HepG2 (cell line): ENCODE measurements at regions not wholly inside any gene's neighbourhood (a gene's known extent, or its start where the extent isn't known, plus 50 kb on each side); places are given as distances from the start of the nearest gene placed in this dataset.
A peak's percentile ranks its signal among the peaks of the same experiment; 100 is the strongest.

Experiments
- ATAC-seq: fragments of 200-7000 bp; cut with Tn5 transposase; 3 replicates; pipeline ENCODE4 v1.9.1; 2020; ENCODE audit warnings: mild to moderate bottlenecking, moderate library complexity
- BruUV-seq: library from RNA; stranded (reverse); fragments of 400-500 nt; replicated peaks from 2 replicates; lab custom pipeline; 2021; lab: Mats Ljungman, UMichigan
- CTCF ChIA-PET: fragments of 300-600 bp; formaldehyde crosslinking; extraction: SDS; loops from one replicate; lab custom pipeline; 2021; ENCODE audit warnings: low total read pairs, inconsistent platforms, low intra/inter-chr PET ratio; lab: Yijun Ruan, JAX
- POLR2A ChIA-PET: fragments of 350-600 bp; sonication (Branson Sonifier 250); formaldehyde crosslinking; loops from one replicate; lab custom pipeline; 2020; ENCODE audit warnings: antibody characterized with exemption, inconsistent platforms; lab: Yijun Ruan, JAX
- DNase-seq: peaks from one replicate; pipeline ENCODE4 v3.0.0-alpha.2; 2015; ENCODE audit warnings: low spot score
- FAIRE-seq: peaks from 3 replicates; lab custom pipeline; 2011; peaks lifted over from hg19 to GRCh38; lab: Jason Lieb, UNC
- H2AFZ ChIP-seq: one replicate; pipeline ENCODE4 v1.6.1; 2011; ENCODE audit warnings: low read length, inconsistent platforms
- H3K27ac ChIP-seq: fragments of 300-600 bp; 3 replicates; pipeline ENCODE4 v1.8.0; 2011; ENCODE audit warnings: mixed run types, mild to moderate bottlenecking, mixed read lengths, low read length, inconsistent platforms; ENCODE audit not compliant: insufficient read depth; ENCODE audit errors: extremely low read length
- H3K27me3 ChIP-seq, 2 experiments: fragments of 200-600 bp in 1 of 2; 2 replicates in 1 of 2; 3 replicates in 1 of 2; pipeline versions ENCODE4 v1.6.0 to v1.8.0; 2011; ENCODE audit warnings: low read length in 2 of 2, mild to moderate bottlenecking in 2 of 2, moderate library complexity in 2 of 2, inconsistent platforms in 1 of 2; ENCODE audit not compliant: insufficient read depth in 2 of 2, control insufficient read depth in 1 of 2
- H3K36me3 ChIP-seq, 2 experiments: fragments of 200-600 bp in 1 of 2; replicated peaks in 1 of 2; 2 replicates in 1 of 2; 3 replicates in 1 of 2; pipeline versions ENCODE4 v1.5.1 to v1.8.0; 2011; ENCODE audit warnings: low read length in 2 of 2, inconsistent platforms in 1 of 2; ENCODE audit not compliant: insufficient read depth in 2 of 2, control insufficient read depth in 1 of 2
- H3K4me1 ChIP-seq: 2 replicates; pipeline ENCODE4 v1.5.1; 2012; ENCODE audit warnings: low read length, inconsistent platforms; ENCODE audit not compliant: insufficient read depth
- H3K4me2 ChIP-seq: 2 replicates; pipeline ENCODE4 v1.6.0; 2011; ENCODE audit warnings: low read depth, low read length, inconsistent platforms
- H3K4me3 ChIP-seq, 3 experiments: fragments of 200-600 bp in 1 of 3; sonication (generic), shearing (Covaris generic) in 1 of 3; replicated peaks in 1 of 3; 2 replicates each; pipeline ENCODE4 v1.5.1; 2011 to 2016; ENCODE audit warnings: low read length in 3 of 3, inconsistent platforms in 2 of 3, low read depth in 2 of 3, mild to moderate bottlenecking in 2 of 3, control low read depth in 1 of 3, mixed read lengths in 1 of 3; ENCODE audit not compliant: insufficient read depth in 1 of 3
- H3K79me2 ChIP-seq: one replicate; pipeline ENCODE4 v1.6.1; 2011; ENCODE audit warnings: low read length, inconsistent platforms; ENCODE audit not compliant: insufficient read depth
- H3K9ac ChIP-seq: 2 replicates; pipeline ENCODE4 v1.6.0; 2011; ENCODE audit warnings: mild to moderate bottlenecking, low read depth, low read length, inconsistent platforms; ENCODE audit not compliant: insufficient read depth
- H3K9me3 ChIP-seq: 2 replicates; pipeline ENCODE4 v1.5.1; 2012; ENCODE audit warnings: mild to moderate bottlenecking, low read length
- H4K20me1 ChIP-seq: 2 replicates; pipeline ENCODE4 v1.6.0; 2011; ENCODE audit warnings: inconsistent platforms, mild to moderate bottlenecking, low read length, moderate library complexity; ENCODE audit not compliant: insufficient read depth
- CBX1 ChIP-seq: IDR thresholded peaks from one replicate; pipeline ENCODE4 v1.6.1; 2016; ENCODE audit warnings: antibody characterized with exemption, low read depth
- CEBPB ChIP-seq: IDR thresholded peaks from 2 replicates; pipeline ENCODE4 v1.6.1; 2011; ENCODE audit warnings: low read depth, low read length, improper control_type of control experiment, borderline replicate concordance
- CENPBD1 ChIP-seq: sonication (generic); formaldehyde crosslinking; IDR thresholded peaks from 2 replicates; pipeline ENCODE4 v1.8.0; 2022; ENCODE audit warnings: missing genetic modification reagents, low read depth, mild to moderate bottlenecking, borderline replicate concordance
- DMAP1 ChIP-seq: IDR thresholded peaks from 2 replicates; pipeline ENCODE4 v1.6.1; 2016
- KLF12 ChIP-seq: sonication (generic); formaldehyde crosslinking; IDR thresholded peaks from 2 replicates; pipeline ENCODE4 v1.4.0; 2020; ENCODE audit warnings: missing genetic modification reagents, borderline replicate concordance
- NAIF1 ChIP-seq: sonication (generic); formaldehyde crosslinking; IDR thresholded peaks from 2 replicates; pipeline ENCODE4 v1.5.0; 2020; ENCODE audit warnings: mild to moderate bottlenecking, missing genetic modification reagents, borderline replicate concordance
- RAD21 ChIP-seq: fragments of 450-650 bp; formaldehyde crosslinking; IDR thresholded peaks from 2 replicates; pipeline ENCODE4 v1.5.0; 2020; ENCODE audit warnings: mild to moderate bottlenecking
- SAFB2 ChIP-seq: sonication (generic); formaldehyde crosslinking; IDR thresholded peaks from 2 replicates; pipeline ENCODE4 v1.5.1; 2020; ENCODE audit warnings: missing genetic modification reagents, low read depth, mild to moderate bottlenecking, borderline replicate concordance
- SALL1 ChIP-seq: sonication (generic); formaldehyde crosslinking; IDR thresholded peaks from 2 replicates; pipeline ENCODE4 v1.8.0; 2022; ENCODE audit warnings: mild to moderate bottlenecking, missing genetic modification reagents
- SRF ChIP-seq: IDR thresholded peaks from 2 replicates; pipeline ENCODE4 v1.6.1; 2011; ENCODE audit warnings: mild to moderate bottlenecking, low read depth, low read length, moderate library complexity
- SRSF4 ChIP-seq: fragments of 200-400 bp; formaldehyde crosslinking; IDR thresholded peaks from one replicate; pipeline ENCODE4 v1.6.1; 2018; ENCODE audit warnings: mild to moderate bottlenecking, low read depth, low read length, moderate library complexity; ENCODE audit not compliant: poor library complexity, severe bottlenecking
- TRIM24 ChIP-seq: sonication (generic); formaldehyde crosslinking; IDR thresholded peaks from 2 replicates; pipeline ENCODE4 v1.8.0; 2022; ENCODE audit warnings: mild to moderate bottlenecking, missing genetic modification reagents
- ZBTB38 ChIP-seq: sonication (generic); formaldehyde crosslinking; IDR thresholded peaks from 2 replicates; pipeline ENCODE4 v1.5.1; 2020; ENCODE audit warnings: mild to moderate bottlenecking, missing genetic modification reagents
- ZNF101 ChIP-seq: sonication (generic); formaldehyde crosslinking; IDR thresholded peaks from 2 replicates; pipeline ENCODE4 v1.4.0; 2020; ENCODE audit warnings: mild to moderate bottlenecking, low read depth, missing genetic modification reagents, borderline replicate concordance
- ZNF33B ChIP-seq: sonication (generic); formaldehyde crosslinking; IDR thresholded peaks from 2 replicates; pipeline ENCODE4 v1.5.1; 2020; ENCODE audit warnings: mild to moderate bottlenecking, missing genetic modification reagents
- ZNF44 ChIP-seq: sonication (generic); formaldehyde crosslinking; IDR thresholded peaks from 2 replicates; pipeline ENCODE4 v1.5.1; 2020; ENCODE audit warnings: mild to moderate bottlenecking, missing genetic modification reagents
- ZNF598 ChIP-seq: sonication (generic); formaldehyde crosslinking; IDR thresholded peaks from 2 replicates; pipeline ENCODE4 v1.5.1; 2020; ENCODE audit warnings: mild to moderate bottlenecking, missing genetic modification reagents, borderline replicate concordance
- ZNF75D ChIP-seq: sonication (generic); formaldehyde crosslinking; IDR thresholded peaks from 2 replicates; pipeline ENCODE4 v1.8.1; 2023; ENCODE audit warnings: missing genetic modification reagents, mild to moderate bottlenecking, borderline replicate concordance
- ZNF879 ChIP-seq: sonication (generic); formaldehyde crosslinking; IDR thresholded peaks from 2 replicates; pipeline ENCODE4 v1.8.1; 2023; ENCODE audit warnings: missing genetic modification reagents
- WGBS: methylation state at CpG from one replicate; pipeline ENCODE4 v1.1.6; 2017; ENCODE audit warnings: low lambda C conversion rate; 5-methylcytosine and 5-hydroxymethylcytosine counted together
- in situ Hi-C: cut with HindIII; loops from 2 replicates; pipeline ENCODE4 v1.10.0; 2017; ENCODE audit warnings: low pct_unique_long_range_greater_than_20kb; ENCODE audit not compliant: extremely low pct_ligation_motif_present
- intact Hi-C: fragments of 100-400 bp; cut with micrococcal nuclease; formaldehyde crosslinking; loops from one replicate; pipeline ENCODE4 v1.10.0; 2022; ENCODE audit not compliant: unreplicated experiment
- TF ChIP-seq, protein P1 (sequence below), 2 experiments: sonication (generic) in 1 of 2; formaldehyde crosslinking in 1 of 2; IDR thresholded peaks; 2 replicates each; pipeline versions ENCODE4 v1.5.1 to v1.6.1; 2011 to 2020; ENCODE audit warnings: borderline replicate concordance in 1 of 2, low read depth in 1 of 2, low read length in 1 of 2, mild to moderate bottlenecking in 1 of 2, missing genetic modification reagents in 1 of 2, moderate library complexity in 1 of 2
- TF ChIP-seq, protein P2 (sequence below): sonication (generic); formaldehyde crosslinking; IDR thresholded peaks from 2 replicates; pipeline ENCODE4 v1.5.0; 2020; ENCODE audit warnings: mild to moderate bottlenecking, missing genetic modification reagents, moderate library complexity

GRCh38 chr3:187616307-187616972, 53.8 kb downstream of the SST start:
- intact Hi-C loops (loop anchor here (1.0 to 5.0 kb wide), 5 partner anchors 63 to 1531 kb away; no protein-coding TSS in a partner anchor), in situ Hi-C loops (loop anchor here (5.0 kb wide), 1 partner anchor 61 kb away; no protein-coding TSS in a partner anchor)
- Histone ChIP-seq H3K4me3 (no peak overlapping the region), H3K9ac (no peak overlapping the region), H3K27me3 (no peaks in the 10 kb centered on the region), H3K79me2 (no peaks in the 10 kb centered on the region), H2AFZ (no peak overlapping the region), H4K20me1 (no peaks in the 10 kb centered on the region), H3K9me3 (no peaks in the 10 kb centered on the region), H3K27ac (no peak overlapping the region), H3K4me1 (no peaks in the 10 kb centered on the region), H3K4me2 (no peak overlapping the region), H3K36me3 (no peaks in the 10 kb centered on the region)
- peak; percentile 79 for ATAC-seq
- WGBS: 49% methylated on average over 4 of the region's 4 CpGs
- ChIA-PET POLR2A (no interaction called here), CTCF (interaction anchor here (2.1 to 2.7 kb wide), 2 partner anchors 63 to 97 kb away, joined by 19 to 30 read pairs; no protein-coding TSS in a partner anchor)
- FAIRE-seq: peak; percentile 64
- DNase-seq: peak; percentile 35
- no TSS peak for BruUV-seq
- TF ChIP-seq CENPBD1 (CRISPR knock-in tag) (no peak), RAD21 (CRISPR knock-in tag) (peak; percentile 38; the same call in 1 of the 2 replicates), ZNF101 (no peak), ZNF598 (no peak), CBX1 (no peak), KLF12 (CRISPR knock-in tag) (no peak), NAIF1 (CRISPR knock-in tag) (no peak), SRSF4 (no peak), DMAP1 (CRISPR knock-in tag) (no peak), ZNF75D (CRISPR knock-in tag) (no peak), ZNF33B (CRISPR knock-in tag) (no peak), SAFB2 (no peak), SALL1 (no peak), CEBPB (no peak), ZBTB38 (no peak), ZNF44 (no peak), ZNF879 (no peak), SRF (peak; percentile 98), TRIM24 (no peak)
- TF ChIP-seq, protein P1, sequence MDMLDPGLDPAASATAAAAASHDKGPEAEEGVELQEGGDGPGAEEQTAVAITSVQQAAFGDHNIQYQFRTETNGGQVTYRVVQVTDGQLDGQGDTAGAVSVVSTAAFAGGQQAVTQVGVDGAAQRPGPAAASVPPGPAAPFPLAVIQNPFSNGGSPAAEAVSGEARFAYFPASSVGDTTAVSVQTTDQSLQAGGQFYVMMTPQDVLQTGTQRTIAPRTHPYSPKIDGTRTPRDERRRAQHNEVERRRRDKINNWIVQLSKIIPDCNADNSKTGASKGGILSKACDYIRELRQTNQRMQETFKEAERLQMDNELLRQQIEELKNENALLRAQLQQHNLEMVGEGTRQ (IDR thresholded peaks at IDR 0.05; ENCODE audit: low read depth, low read length): no peak
- TF ChIP-seq, protein P1 (CRISPR knock-in tag; IDR thresholded peaks at IDR 0.05; ENCODE audit: borderline replicate concordance): peak; percentile 63; the same call in 1 of the 2 replicates
- TF ChIP-seq, protein P2, sequence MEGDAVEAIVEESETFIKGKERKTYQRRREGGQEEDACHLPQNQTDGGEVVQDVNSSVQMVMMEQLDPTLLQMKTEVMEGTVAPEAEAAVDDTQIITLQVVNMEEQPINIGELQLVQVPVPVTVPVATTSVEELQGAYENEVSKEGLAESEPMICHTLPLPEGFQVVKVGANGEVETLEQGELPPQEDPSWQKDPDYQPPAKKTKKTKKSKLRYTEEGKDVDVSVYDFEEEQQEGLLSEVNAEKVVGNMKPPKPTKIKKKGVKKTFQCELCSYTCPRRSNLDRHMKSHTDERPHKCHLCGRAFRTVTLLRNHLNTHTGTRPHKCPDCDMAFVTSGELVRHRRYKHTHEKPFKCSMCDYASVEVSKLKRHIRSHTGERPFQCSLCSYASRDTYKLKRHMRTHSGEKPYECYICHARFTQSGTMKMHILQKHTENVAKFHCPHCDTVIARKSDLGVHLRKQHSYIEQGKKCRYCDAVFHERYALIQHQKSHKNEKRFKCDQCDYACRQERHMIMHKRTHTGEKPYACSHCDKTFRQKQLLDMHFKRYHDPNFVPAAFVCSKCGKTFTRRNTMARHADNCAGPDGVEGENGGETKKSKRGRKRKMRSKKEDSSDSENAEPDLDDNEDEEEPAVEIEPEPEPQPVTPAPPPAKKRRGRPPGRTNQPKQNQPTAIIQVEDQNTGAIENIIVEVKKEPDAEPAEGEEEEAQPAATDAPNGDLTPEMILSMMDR (CRISPR knock-in tag): peak; percentile 74
